GM12865 (cell line): ENCODE measurements at regions not wholly inside any gene's neighbourhood (a gene's known extent, or its start where the extent isn't known, plus 50 kb on each side); places are given as distances from the start of the nearest gene placed in this dataset.

Source experiments
- DNase-seq: peaks from one replicate; pipeline ENCODE4 v3.0.0; 2010; ENCODE audit warnings: low read depth
- H3K4me3 ChIP-seq: 2 replicates; pipeline ENCODE4 v1.5.1; 2011; ENCODE audit warnings: mild to moderate bottlenecking, low read depth, low read length, control low read depth
- CTCF ChIP-seq: IDR thresholded peaks from 2 replicates; pipeline ENCODE4 v1.5.1; 2011; ENCODE audit warnings: low read length, control low read depth, low read depth, inconsistent platforms; ENCODE audit not compliant: insufficient read depth; ENCODE audit errors: missing control alignments

GRCh38 chr2:242022550-242023290 lies 153.2 kb downstream of the RTP5 start:
- H3K4me3 ChIP-seq, result no peak overlapping the region
- DNase-seq, result no peak
- no peak for TF ChIP-seq CTCF

GRCh38 chr2:242024751-242025355 lies 155.3 kb downstream of the RTP5 start:
- H3K4me3 ChIP-seq, result no peak overlapping the region
- TF ChIP-seq CTCF, result no peak
- DNase-seq, result no peak

- no peak for TF ChIP-seq CTCF
- H3K4me3 ChIP-seq, result no peak overlapping the region
- no peak for DNase-seq
These were observed 158.3 kb downstream of the RTP5 start for GRCh38 chr2:242027676-242028450.

- H3K4me3 ChIP-seq, result no peak overlapping the region
- TF ChIP-seq CTCF, result no peak
- no peak for DNase-seq
These were observed 160.1 kb downstream of the RTP5 start for GRCh38 chr2:242029422-242030225.

GRCh38 chr2:242030226-242030575 lies 160.7 kb downstream of the RTP5 start:
- no peak for TF ChIP-seq CTCF
- no peak for DNase-seq
- H3K4me3 ChIP-seq, result no peak overlapping the region

- no peak for TF ChIP-seq CTCF
- DNase-seq, result no peak
- H3K4me3 ChIP-seq, result no peak overlapping the region
These were observed 161.3 kb downstream of the RTP5 start for GRCh38 chr2:242030858-242031257.
